Glutamatergic neuron (in vitro differentiated cells): ENCODE measurements at regions not wholly inside any gene's neighbourhood (a gene's known extent, or its start where the extent isn't known, plus 50 kb on each side); places are given as distances from the start of the nearest gene placed in this dataset.

ENCODE experiments used
- DNase-seq: peaks from one replicate; pipeline ENCODE4 v3.0.0; 2022
- H3K27ac Mint-ChIP-seq: one replicate; pipeline ENCODE4 v1.8.0; 2020; ENCODE audit warnings: mild to moderate bottlenecking, mixed read lengths, inconsistent platforms; ENCODE audit not compliant: unreplicated experiment
- H3K27me3 Mint-ChIP-seq: one replicate; pipeline ENCODE4 v1.8.0; 2020; ENCODE audit warnings: mild to moderate bottlenecking, moderate library complexity, mixed read lengths, inconsistent platforms; ENCODE audit not compliant: unreplicated experiment
- H3K36me3 Mint-ChIP-seq: one replicate; pipeline ENCODE4 v1.8.0; 2020; ENCODE audit warnings: mild to moderate bottlenecking, mixed read lengths, inconsistent platforms; ENCODE audit not compliant: unreplicated experiment
- H3K4me1 Mint-ChIP-seq: one replicate; pipeline ENCODE4 v1.8.0; 2020; ENCODE audit warnings: mild to moderate bottlenecking, low read depth, mixed read lengths, inconsistent platforms; ENCODE audit not compliant: unreplicated experiment
- H3K4me3 Mint-ChIP-seq: one replicate; pipeline ENCODE4 v1.8.0; 2020; ENCODE audit warnings: mild to moderate bottlenecking, mixed read lengths, inconsistent platforms; ENCODE audit not compliant: unreplicated experiment
- H3K9me3 Mint-ChIP-seq: one replicate; pipeline ENCODE4 v1.8.0; 2020; ENCODE audit warnings: mild to moderate bottlenecking, moderate library complexity, mixed read lengths, inconsistent platforms; ENCODE audit not compliant: unreplicated experiment
- TF ChIP-seq, protein P1 (sequence below): fragments of 200-600 bp; sonication (generic); IDR thresholded peaks from one replicate; pipeline ENCODE4 v1.5.0; 2021; ENCODE audit not compliant: partially characterized antibody, unreplicated experiment

DNA sequence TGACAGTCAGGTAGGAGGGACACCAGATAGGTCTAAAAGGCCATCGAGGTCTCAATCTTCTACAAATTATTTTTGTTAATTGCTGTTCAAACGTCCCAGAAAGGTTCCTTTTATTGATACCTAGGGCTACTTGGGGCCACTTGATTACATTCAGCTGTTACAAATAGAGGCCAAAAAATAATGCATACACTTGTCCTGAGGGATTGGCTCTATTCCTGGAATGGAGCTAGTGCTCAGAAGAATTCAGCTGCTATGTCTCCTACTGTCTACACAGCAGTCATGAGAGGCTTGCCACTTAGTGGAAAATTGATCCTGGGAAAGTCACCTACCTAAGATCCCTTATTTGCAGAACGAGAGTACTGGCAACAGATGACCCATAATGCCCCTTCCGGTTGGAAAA is 498.3 kb downstream of the ADGRL2 start:
- Mint-ChIP-seq H3K27me3 (no peaks in the 10 kb centered on the region), H3K9me3 (no peaks in the 10 kb centered on the region), H3K4me1 (peaks cover 1% of the 10 kb centered on the region), H3K27ac (no peak overlapping the region), H3K4me3 (no peak overlapping the region), H3K36me3 (no peaks in the 10 kb centered on the region)
- DNase-seq, result no peak
- TF ChIP-seq, protein P1, sequence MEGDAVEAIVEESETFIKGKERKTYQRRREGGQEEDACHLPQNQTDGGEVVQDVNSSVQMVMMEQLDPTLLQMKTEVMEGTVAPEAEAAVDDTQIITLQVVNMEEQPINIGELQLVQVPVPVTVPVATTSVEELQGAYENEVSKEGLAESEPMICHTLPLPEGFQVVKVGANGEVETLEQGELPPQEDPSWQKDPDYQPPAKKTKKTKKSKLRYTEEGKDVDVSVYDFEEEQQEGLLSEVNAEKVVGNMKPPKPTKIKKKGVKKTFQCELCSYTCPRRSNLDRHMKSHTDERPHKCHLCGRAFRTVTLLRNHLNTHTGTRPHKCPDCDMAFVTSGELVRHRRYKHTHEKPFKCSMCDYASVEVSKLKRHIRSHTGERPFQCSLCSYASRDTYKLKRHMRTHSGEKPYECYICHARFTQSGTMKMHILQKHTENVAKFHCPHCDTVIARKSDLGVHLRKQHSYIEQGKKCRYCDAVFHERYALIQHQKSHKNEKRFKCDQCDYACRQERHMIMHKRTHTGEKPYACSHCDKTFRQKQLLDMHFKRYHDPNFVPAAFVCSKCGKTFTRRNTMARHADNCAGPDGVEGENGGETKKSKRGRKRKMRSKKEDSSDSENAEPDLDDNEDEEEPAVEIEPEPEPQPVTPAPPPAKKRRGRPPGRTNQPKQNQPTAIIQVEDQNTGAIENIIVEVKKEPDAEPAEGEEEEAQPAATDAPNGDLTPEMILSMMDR, result no peak

DNA sequence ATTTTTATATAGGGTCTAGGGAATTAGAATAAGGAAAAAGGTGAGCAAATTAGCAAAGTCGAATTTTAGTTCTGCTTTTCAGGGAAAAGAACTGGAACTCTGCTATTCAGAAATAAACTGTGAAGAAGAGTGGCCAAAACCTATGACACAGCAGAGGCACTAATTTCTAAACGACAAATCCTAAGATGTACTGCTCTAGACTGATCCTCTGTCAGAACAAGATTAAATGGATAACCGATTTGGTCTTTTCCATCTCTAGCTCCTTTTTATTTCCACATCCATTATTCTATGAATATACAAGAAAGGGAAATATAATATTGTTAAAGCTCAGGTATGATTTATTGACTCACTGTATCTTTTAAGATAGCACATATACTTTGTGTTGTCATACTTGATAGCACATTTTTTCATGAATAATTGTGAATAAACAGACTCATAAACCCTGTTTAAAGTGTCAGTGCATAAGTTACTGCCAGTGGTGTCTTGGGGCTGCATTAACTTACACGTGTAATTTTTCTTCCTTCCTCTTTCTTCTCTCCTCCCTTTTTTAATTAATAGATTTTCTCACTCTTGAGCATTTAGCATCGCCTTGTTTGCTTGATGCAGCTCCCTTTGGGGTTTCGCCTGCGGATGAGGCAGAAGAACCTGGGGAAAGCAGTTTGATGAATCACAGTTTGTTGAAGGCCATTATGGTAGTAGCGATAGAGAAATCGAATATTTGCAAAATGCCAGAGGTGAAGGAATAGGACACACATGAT is 496.6 kb downstream of the ADGRL2 start:
- H3K4me1 Mint-ChIP-seq, result peaks cover 1% of the 10 kb centered on the region
- no peaks in the 10 kb centered on the region for H3K36me3 Mint-ChIP-seq
- TF ChIP-seq, protein P1, result no peak
- H3K27ac Mint-ChIP-seq, result no peak overlapping the region
- no peak overlapping the region for H3K4me3 Mint-ChIP-seq
- H3K27me3 Mint-ChIP-seq, result no peaks in the 10 kb centered on the region
- H3K9me3 Mint-ChIP-seq, result no peaks in the 10 kb centered on the region
- DNase-seq, result no peak

DNA sequence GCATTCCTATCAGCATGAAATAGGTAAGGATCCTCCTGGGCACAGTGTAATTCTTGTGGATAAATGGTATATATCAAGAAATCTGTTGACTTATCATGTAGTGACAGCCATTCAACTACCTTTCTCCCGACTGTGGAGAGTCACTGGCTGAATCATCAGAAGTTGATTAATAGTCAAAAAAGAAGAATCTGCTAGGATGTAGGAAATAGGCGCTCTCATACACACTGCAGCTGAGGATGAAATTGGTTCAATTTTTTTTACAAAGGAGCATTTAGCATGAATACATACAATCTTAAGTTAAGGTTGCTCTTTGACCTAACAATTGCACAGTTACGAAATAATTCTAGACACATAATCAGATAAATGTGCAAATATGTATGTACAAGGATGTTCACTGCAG is 486.8 kb downstream of the ADGRL2 start:
- Mint-ChIP-seq H3K9me3 (no peaks in the 10 kb centered on the region), H3K4me1 (no peaks in the 10 kb centered on the region), H3K4me3 (no peak overlapping the region), H3K27me3 (no peaks in the 10 kb centered on the region), H3K36me3 (no peaks in the 10 kb centered on the region), H3K27ac (no peak overlapping the region)
- TF ChIP-seq, protein P1, result no peak
- DNase-seq, result no peak

DNA sequence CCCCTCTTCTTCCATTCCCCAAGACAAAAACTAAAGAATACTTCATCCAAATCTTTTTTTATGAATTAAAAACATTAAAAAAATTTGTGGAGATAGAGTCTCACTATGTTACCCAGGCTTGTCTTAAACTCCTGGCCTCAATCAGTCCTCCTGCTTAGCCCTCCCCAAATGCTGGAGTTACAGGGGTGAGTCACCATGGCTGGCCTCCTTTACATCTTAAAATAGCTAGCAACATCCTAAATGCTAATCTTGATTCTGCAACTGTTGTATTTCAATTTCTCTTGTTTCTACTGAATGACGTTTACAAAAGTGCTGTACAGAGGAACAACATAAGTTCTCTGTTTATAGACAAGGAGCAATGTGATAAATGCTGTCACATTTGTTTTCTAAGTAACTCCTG is 483.5 kb downstream of the ADGRL2 start:
- Mint-ChIP-seq H3K4me3 (no peak overlapping the region), H3K27me3 (no peaks in the 10 kb centered on the region), H3K36me3 (no peaks in the 10 kb centered on the region), H3K4me1 (no peaks in the 10 kb centered on the region), H3K27ac (no peak overlapping the region), H3K9me3 (no peaks in the 10 kb centered on the region)
- TF ChIP-seq, protein P1, result no peak
- no peak for DNase-seq

DNA sequence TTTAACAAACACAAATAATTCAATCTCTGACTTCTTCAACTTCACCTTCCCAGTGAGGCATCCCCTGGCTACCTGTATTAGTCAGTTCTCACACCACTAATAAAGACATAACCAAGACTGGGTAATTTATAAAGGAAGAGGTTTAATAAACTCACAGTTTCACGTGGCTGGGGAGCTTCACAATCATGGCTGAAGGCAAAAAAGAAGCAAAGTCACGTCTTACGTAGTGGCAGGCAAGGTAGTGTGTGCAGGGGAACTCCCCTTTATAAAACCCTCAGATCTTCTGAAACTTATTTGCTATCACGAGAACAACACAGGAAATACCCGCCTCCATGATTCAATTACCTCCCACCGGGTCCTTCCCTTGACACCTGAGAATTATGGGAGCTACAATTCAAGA is 478.5 kb downstream of the ADGRL2 start:
- H3K27ac Mint-ChIP-seq, result no peak overlapping the region
- TF ChIP-seq, protein P1, result no peak
- H3K4me3 Mint-ChIP-seq, result no peak overlapping the region
- no peaks in the 10 kb centered on the region for H3K36me3 Mint-ChIP-seq
- DNase-seq, result no peak
- no peaks in the 10 kb centered on the region for H3K9me3 Mint-ChIP-seq
- no peaks in the 10 kb centered on the region for H3K4me1 Mint-ChIP-seq
- no peaks in the 10 kb centered on the region for H3K27me3 Mint-ChIP-seq
